OCI-LY3 (cell line): ENCODE measurements at regions not wholly inside any gene's neighbourhood (a gene's known extent, or its start where the extent isn't known, plus 50 kb on each side); places are given as distances from the start of the nearest gene placed in this dataset.

Source experiments
- H2AFZ ChIP-seq: fragments of 200-600, 300-600 bp; shearing (Covaris generic); 2 replicates; pipeline ENCODE4 v1.6.0; 2014; ENCODE audit warnings: antibody characterized with exemption, low read depth, low read length
- H3K27ac ChIP-seq: fragments of 200-600, 300-600 bp; sonication (generic); 2 replicates; pipeline ENCODE4 v1.5.1; 2014; ENCODE audit warnings: mild to moderate bottlenecking, low read length, moderate library complexity, mixed read lengths
- H3K27me3 ChIP-seq: fragments of 200-600, 300-600 bp; sonication (generic); 2 replicates; pipeline ENCODE4 v1.6.1; 2014; ENCODE audit warnings: low read depth, low read length, mixed read lengths
- H3K36me3 ChIP-seq: fragments of 200-600, 300-600 bp; sonication (generic); replicated peaks from 2 replicates; pipeline ENCODE3; 2014; ENCODE audit warnings: low read depth, low read length, mixed read lengths
- H3K4me1 ChIP-seq: fragments of 300-600, 200-600 bp; sonication (generic); 2 replicates; pipeline ENCODE4 v1.6.1; 2014; ENCODE audit warnings: low read length, mixed read lengths
- H3K4me2 ChIP-seq: fragments of 200-600, 300-600 bp; sonication (generic); 2 replicates; pipeline ENCODE4 v1.6.1; 2014; ENCODE audit warnings: low read length, mixed read lengths
- H3K4me3 ChIP-seq: fragments of 300-600, 200-600 bp; sonication (generic); 2 replicates; pipeline ENCODE4 v1.5.1; 2014; ENCODE audit warnings: antibody characterized with exemption, mild to moderate bottlenecking, low read length, moderate library complexity
- H3K79me2 ChIP-seq: fragments of 300-600, 200-600 bp; shearing (Covaris generic); 2 replicates; pipeline ENCODE4 v1.6.1; 2014; ENCODE audit warnings: mild to moderate bottlenecking, low read length, mixed read lengths
- H3K9ac ChIP-seq: fragments of 300-600, 200-600 bp; shearing (Covaris generic); 2 replicates; pipeline ENCODE4 v1.6.0; 2014; ENCODE audit warnings: mild to moderate bottlenecking, low read length, moderate library complexity
- H3K9me3 ChIP-seq: fragments of 200-600, 300-600 bp; shearing (Covaris generic); 2 replicates; pipeline ENCODE4 v1.6.1; 2014; ENCODE audit warnings: low read length, mixed read lengths; ENCODE audit not compliant: insufficient read depth
- H4K20me1 ChIP-seq: fragments of 200-600, 300-600 bp; sonication (generic); 2 replicates; pipeline ENCODE4 v1.6.1; 2016; ENCODE audit warnings: low read length, mixed read lengths; ENCODE audit not compliant: insufficient read depth
- EZH2phosphoT487 ChIP-seq: fragments of 200-600 bp; shearing (Covaris generic); IDR thresholded peaks from 2 replicates; pipeline ENCODE4 v1.6.1; 2018; ENCODE audit warnings: antibody characterized with exemption, mixed run types, low read depth
- TF ChIP-seq, protein P1 (sequence below): fragments of 200-600, 300-600 bp; sonication (generic); IDR thresholded peaks from 2 replicates; pipeline ENCODE4 v1.5.1; 2014; ENCODE audit warnings: antibody characterized with exemption, low read length, low read depth

DNA sequence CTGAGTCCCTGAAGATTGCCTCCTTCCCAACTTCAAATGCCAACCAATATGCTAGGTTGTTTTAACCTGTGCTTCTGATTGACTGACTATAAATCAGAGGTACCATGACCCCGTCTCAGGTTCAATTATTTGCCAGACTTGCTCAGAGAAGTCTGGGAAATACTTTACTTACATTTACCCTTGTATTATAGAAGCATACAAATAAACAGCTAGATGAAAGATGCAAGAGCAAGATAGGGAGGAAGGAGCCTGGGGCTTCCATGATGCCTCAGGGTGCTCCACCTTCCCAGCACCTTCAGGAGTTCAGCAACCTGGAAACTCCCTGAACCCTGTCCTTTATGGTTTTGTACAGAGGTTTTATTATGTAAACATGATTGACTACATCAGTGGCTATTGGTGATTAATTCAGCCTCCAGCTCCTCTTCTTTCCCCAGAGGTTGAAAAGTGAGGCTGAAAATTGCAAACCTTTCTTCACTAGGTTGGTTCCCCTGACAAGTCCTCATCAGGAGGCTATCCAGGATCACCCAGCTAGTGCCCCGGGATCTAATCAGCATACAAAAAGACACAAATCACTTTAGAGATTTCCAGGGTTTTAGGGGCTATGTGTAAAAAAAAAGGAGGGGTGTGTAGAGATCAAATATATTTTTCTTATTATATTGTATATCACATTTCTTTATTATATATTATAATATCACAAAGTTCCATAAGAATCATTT, 547.7 kb downstream of the EPM2A start:
- no peak overlapping the region for H3K27ac ChIP-seq
- no peak overlapping the region for H2AFZ ChIP-seq
- H3K27me3 ChIP-seq, result no peaks in the 10 kb centered on the region
- H3K9ac ChIP-seq, result no peak overlapping the region
- TF ChIP-seq EZH2phosphoT487, result no peak
- TF ChIP-seq, protein P1, sequence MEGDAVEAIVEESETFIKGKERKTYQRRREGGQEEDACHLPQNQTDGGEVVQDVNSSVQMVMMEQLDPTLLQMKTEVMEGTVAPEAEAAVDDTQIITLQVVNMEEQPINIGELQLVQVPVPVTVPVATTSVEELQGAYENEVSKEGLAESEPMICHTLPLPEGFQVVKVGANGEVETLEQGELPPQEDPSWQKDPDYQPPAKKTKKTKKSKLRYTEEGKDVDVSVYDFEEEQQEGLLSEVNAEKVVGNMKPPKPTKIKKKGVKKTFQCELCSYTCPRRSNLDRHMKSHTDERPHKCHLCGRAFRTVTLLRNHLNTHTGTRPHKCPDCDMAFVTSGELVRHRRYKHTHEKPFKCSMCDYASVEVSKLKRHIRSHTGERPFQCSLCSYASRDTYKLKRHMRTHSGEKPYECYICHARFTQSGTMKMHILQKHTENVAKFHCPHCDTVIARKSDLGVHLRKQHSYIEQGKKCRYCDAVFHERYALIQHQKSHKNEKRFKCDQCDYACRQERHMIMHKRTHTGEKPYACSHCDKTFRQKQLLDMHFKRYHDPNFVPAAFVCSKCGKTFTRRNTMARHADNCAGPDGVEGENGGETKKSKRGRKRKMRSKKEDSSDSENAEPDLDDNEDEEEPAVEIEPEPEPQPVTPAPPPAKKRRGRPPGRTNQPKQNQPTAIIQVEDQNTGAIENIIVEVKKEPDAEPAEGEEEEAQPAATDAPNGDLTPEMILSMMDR, result no peak
- H3K4me2 ChIP-seq, result no peak overlapping the region
- H3K36me3 ChIP-seq, result no peaks in the 10 kb centered on the region
- no peaks in the 10 kb centered on the region for H3K79me2 ChIP-seq
- no peak overlapping the region for H3K4me3 ChIP-seq
- H3K4me1 ChIP-seq, result no peaks in the 10 kb centered on the region
- no peaks in the 10 kb centered on the region for H3K9me3 ChIP-seq
- H4K20me1 ChIP-seq, result no peaks in the 10 kb centered on the region

DNA sequence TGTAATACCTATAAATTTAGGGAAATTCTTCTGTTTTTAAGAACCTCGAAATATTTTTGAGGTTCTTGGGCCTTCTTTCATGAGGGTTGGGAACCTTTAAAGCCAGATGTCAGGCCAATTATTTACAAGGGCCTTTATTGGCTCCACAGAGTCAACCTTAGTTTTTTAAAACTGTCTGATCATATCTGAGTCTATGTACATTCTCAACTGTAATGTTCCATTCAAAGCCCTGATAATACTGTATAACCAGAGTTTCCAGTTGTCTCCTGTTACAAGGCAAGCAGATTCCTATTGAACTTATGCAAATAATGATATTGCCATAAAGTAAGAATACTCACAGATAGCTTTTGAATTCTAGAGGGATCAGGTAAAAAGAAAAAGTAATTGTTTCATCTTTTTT, 545.5 kb downstream of the EPM2A start:
- Histone ChIP-seq H3K9me3 (no peaks in the 10 kb centered on the region), H3K36me3 (no peaks in the 10 kb centered on the region), H3K4me1 (no peaks in the 10 kb centered on the region), H3K9ac (no peak overlapping the region), H3K4me2 (no peak overlapping the region), H2AFZ (no peak overlapping the region), H4K20me1 (no peaks in the 10 kb centered on the region), H3K27me3 (no peaks in the 10 kb centered on the region), H3K79me2 (no peaks in the 10 kb centered on the region), H3K27ac (no peak overlapping the region), H3K4me3 (no peak overlapping the region)
- TF ChIP-seq, protein P1, result no peak
- TF ChIP-seq EZH2phosphoT487, result no peak

- Histone ChIP-seq H3K9ac (no peak overlapping the region), H3K79me2 (no peaks in the 10 kb centered on the region), H3K27ac (no peak overlapping the region), H3K4me3 (no peak overlapping the region), H3K36me3 (no peaks in the 10 kb centered on the region), H3K4me2 (no peak overlapping the region), H3K4me1 (no peaks in the 10 kb centered on the region), H3K27me3 (no peaks in the 10 kb centered on the region), H3K9me3 (no peaks in the 10 kb centered on the region), H4K20me1 (no peaks in the 10 kb centered on the region), H2AFZ (no peak overlapping the region)
- TF ChIP-seq, protein P1, result no peak
- TF ChIP-seq EZH2phosphoT487, result no peak
These were observed 540.9 kb downstream of the EPM2A start for GRCh38 chr6:145194389-145194788.

DNA sequence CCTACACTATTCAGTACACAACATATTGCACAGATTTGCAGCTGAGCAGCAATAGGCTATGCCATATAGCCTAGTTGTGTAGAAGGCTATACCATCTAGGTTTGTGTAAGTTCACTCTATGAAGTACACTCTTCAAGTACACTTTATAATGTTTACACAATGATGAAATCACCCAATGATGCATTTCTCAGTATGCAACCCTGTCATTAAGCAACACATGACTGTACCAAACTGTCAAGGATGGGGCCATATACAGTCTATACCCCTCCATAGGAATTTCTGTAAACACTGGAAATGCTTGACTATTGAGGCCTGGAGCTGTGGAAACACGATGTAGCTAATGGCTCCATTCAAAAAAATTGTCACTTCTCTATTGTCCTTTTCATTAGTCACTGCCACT, 535.4 kb downstream of the EPM2A start:
- Histone ChIP-seq H3K36me3 (no peaks in the 10 kb centered on the region), H3K4me2 (no peak overlapping the region), H3K27me3 (no peaks in the 10 kb centered on the region), H3K9me3 (no peaks in the 10 kb centered on the region), H2AFZ (no peak overlapping the region), H3K9ac (no peak overlapping the region), H4K20me1 (no peaks in the 10 kb centered on the region), H3K4me3 (no peak overlapping the region), H3K27ac (no peak overlapping the region), H3K79me2 (no peaks in the 10 kb centered on the region), H3K4me1 (no peaks in the 10 kb centered on the region)
- no peak for TF ChIP-seq EZH2phosphoT487
- TF ChIP-seq, protein P1, result no peak
